DND-41 (cell line): ENCODE measurements at regions not wholly inside any gene's neighbourhood (a gene's known extent, or its start where the extent isn't known, plus 50 kb on each side); places are given as distances from the start of the nearest gene placed in this dataset.

ENCODE experiments used
- EZH2 ChIP-seq: IDR thresholded peaks from 3 replicates; pipeline ENCODE4 v1.6.1; 2012; ENCODE audit warnings: borderline replicate concordance, low read depth, mild to moderate bottlenecking, moderate library complexity, low read length, inconsistent platforms; ENCODE audit not compliant: severe bottlenecking
- TF ChIP-seq, protein P1 (sequence below): IDR thresholded peaks from 2 replicates; pipeline ENCODE4 v1.5.1; 2012; ENCODE audit warnings: borderline replicate concordance, low read length, moderate library complexity, mild to moderate bottlenecking; ENCODE audit not compliant: poor library complexity, severe bottlenecking; ENCODE audit errors: extremely low read depth

- TF ChIP-seq EZH2: no peak
- TF ChIP-seq, protein P1, sequence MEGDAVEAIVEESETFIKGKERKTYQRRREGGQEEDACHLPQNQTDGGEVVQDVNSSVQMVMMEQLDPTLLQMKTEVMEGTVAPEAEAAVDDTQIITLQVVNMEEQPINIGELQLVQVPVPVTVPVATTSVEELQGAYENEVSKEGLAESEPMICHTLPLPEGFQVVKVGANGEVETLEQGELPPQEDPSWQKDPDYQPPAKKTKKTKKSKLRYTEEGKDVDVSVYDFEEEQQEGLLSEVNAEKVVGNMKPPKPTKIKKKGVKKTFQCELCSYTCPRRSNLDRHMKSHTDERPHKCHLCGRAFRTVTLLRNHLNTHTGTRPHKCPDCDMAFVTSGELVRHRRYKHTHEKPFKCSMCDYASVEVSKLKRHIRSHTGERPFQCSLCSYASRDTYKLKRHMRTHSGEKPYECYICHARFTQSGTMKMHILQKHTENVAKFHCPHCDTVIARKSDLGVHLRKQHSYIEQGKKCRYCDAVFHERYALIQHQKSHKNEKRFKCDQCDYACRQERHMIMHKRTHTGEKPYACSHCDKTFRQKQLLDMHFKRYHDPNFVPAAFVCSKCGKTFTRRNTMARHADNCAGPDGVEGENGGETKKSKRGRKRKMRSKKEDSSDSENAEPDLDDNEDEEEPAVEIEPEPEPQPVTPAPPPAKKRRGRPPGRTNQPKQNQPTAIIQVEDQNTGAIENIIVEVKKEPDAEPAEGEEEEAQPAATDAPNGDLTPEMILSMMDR: no peak
These were observed 137.4 kb downstream of the HGF start for GRCh38 chr7:81632418-81632817.
